ENCODE measurements at regions not wholly inside any gene's neighbourhood (a gene's known extent, or its start where the extent isn't known, plus 50 kb on each side); places are given as distances from the start of the nearest gene placed in this dataset.

GRCh38 chr16:7051591-7052349 is 280.9 kb upstream of the RBFOX1 start:
- H3K27me3 Mint-ChIP-seq = no peaks in the 10 kb centered on the region
- ATAC-seq (ENCODE audit: low read depth) (no peak), DNase-seq (ENCODE audit: low spot score in 2 of 2) (no peak)
- no peak overlapping the region for H3K4me3 Mint-ChIP-seq
- H3K4me1 Mint-ChIP-seq = no peaks in the 10 kb centered on the region
- H3K36me3 Mint-ChIP-seq = no peaks in the 10 kb centered on the region
- H3K27ac Mint-ChIP-seq = no peak overlapping the region
- peaks cover 9% of the 10 kb centered on the region for H3K9me3 Mint-ChIP-seq

- Mint-ChIP-seq H3K27me3 (no peaks in the 10 kb centered on the region), H3K27ac (no peak overlapping the region), H3K4me1 (no peaks in the 10 kb centered on the region), H3K4me3 (no peak overlapping the region), H3K9me3 (peaks cover 14% of the 10 kb centered on the region), H3K36me3 (no peaks in the 10 kb centered on the region)
- ATAC-seq (ENCODE audit: low read depth) = no peak
- DNase-seq (ENCODE audit: low spot score in 2 of 2) = no peak
These were observed 288.3 kb upstream of the RBFOX1 start for GRCh38 chr16:7044331-7044730.

DNA sequence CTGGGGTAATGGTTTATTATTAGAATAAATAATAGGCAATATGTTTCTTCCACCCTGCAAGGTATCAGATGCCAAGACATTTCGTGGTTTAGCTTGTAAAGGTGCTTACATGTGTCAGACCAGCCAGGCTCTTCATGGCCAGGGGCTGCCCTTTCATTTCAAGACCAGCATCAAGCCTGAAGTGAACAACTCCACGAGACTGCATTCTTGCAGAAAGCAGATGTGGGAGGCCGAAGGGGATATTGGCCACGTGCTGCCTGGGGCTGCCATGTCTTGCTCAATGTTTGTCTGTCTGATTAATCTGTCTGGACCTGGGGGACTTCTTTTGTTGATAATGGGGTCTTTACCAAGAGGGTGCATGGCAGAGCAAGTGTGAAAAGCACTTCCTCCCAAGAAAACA is 294.2 kb upstream of the RBFOX1 start:
- Mint-ChIP-seq H3K4me3 (no peak overlapping the region), H3K27me3 (no peaks in the 10 kb centered on the region), H3K4me1 (no peaks in the 10 kb centered on the region), H3K9me3 (peaks cover 8% of the 10 kb centered on the region), H3K27ac (no peak overlapping the region), H3K36me3 (no peaks in the 10 kb centered on the region)
- DNase-seq (ENCODE audit: low spot score in 2 of 2) (no peak), ATAC-seq (ENCODE audit: low read depth) (no peak)

- H3K4me1 Mint-ChIP-seq = no peaks in the 10 kb centered on the region
- no peak overlapping the region for H3K4me3 Mint-ChIP-seq
- no peaks in the 10 kb centered on the region for H3K36me3 Mint-ChIP-seq
- ATAC-seq (ENCODE audit: low read depth) = no peak
- no peak for DNase-seq (ENCODE audit: low spot score in 2 of 2)
- H3K27me3 Mint-ChIP-seq = no peaks in the 10 kb centered on the region
- H3K9me3 Mint-ChIP-seq = peaks cover 8% of the 10 kb centered on the region
- H3K27ac Mint-ChIP-seq = no peak overlapping the region
These were observed 295.1 kb upstream of the RBFOX1 start for GRCh38 chr16:7037495-7037894.

- DNase-seq (ENCODE audit: low spot score in 2 of 2) (no peak), ATAC-seq (ENCODE audit: low read depth) (no peak)
- Mint-ChIP-seq H3K9me3 (peaks cover 12% of the 10 kb centered on the region), H3K27ac (no peak overlapping the region), H3K4me1 (no peaks in the 10 kb centered on the region), H3K36me3 (no peaks in the 10 kb centered on the region), H3K27me3 (no peaks in the 10 kb centered on the region), H3K4me3 (no peak overlapping the region)
These were observed 301.6 kb upstream of the RBFOX1 start for GRCh38 chr16:7031031-7031430.

DNA sequence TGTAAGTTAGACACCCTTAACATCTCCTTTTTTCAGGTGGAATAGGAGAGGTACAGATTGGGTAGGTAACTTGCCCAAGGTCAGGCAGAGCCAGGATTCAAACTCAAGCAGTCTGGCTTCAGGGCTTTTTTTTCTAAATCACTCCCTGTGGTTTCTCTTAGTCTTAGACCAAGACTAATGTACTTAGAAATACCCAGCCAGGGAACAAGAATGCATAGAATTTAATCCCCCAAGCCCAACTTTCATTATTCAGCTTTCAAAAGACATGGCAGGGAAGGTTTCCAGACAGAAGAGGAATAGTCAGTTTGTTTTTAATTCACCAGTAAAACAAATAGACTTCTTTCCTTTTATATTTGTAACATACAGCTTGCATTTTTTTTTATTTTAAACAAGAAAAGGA is 305.2 kb upstream of the RBFOX1 start:
- H3K27me3 Mint-ChIP-seq = no peaks in the 10 kb centered on the region
- no peaks in the 10 kb centered on the region for H3K36me3 Mint-ChIP-seq
- H3K4me1 Mint-ChIP-seq = no peaks in the 10 kb centered on the region
- DNase-seq (ENCODE audit: low spot score in 2 of 2) (no peak), ATAC-seq (ENCODE audit: low read depth) (no peak)
- H3K27ac Mint-ChIP-seq = no peak overlapping the region
- no peak overlapping the region for H3K4me3 Mint-ChIP-seq
- H3K9me3 Mint-ChIP-seq = peaks cover 7% of the 10 kb centered on the region

DNA sequence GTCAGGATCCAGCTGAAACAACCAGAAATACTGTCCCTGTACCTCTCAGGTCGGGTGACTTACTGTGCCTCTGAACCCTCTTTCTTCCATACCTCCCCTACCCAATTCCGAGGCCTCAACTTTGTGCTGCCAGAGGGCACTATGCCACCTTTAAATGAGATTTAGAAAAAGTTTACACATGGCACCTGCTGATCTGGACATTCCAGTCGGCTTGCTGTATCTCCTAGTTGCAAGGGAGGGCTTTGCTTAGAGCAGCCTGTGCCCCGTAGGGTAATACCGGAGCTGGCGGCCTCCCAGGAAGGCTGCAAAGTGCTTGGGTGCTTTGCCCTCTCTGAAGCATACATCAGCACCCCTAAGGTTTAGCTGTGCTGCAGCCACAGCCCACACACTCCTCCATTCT is 306.0 kb upstream of the RBFOX1 start:
- ATAC-seq (ENCODE audit: low read depth) (no peak), DNase-seq (ENCODE audit: low spot score in 2 of 2) (no peak)
- no peaks in the 10 kb centered on the region for H3K4me1 Mint-ChIP-seq
- H3K4me3 Mint-ChIP-seq = no peak overlapping the region
- H3K27me3 Mint-ChIP-seq = no peaks in the 10 kb centered on the region
- H3K9me3 Mint-ChIP-seq = peaks cover 7% of the 10 kb centered on the region
- H3K27ac Mint-ChIP-seq = no peak overlapping the region
- H3K36me3 Mint-ChIP-seq = no peaks in the 10 kb centered on the region

GRCh38 chr16:7025616-7026190 is 306.9 kb upstream of the RBFOX1 start:
- H3K27ac Mint-ChIP-seq = no peak overlapping the region
- no peak for ATAC-seq (ENCODE audit: low read depth)
- DNase-seq (ENCODE audit: low spot score in 2 of 2) = no peak
- H3K27me3 Mint-ChIP-seq = no peaks in the 10 kb centered on the region
- no peak overlapping the region for H3K4me3 Mint-ChIP-seq
- no peaks in the 10 kb centered on the region for H3K36me3 Mint-ChIP-seq
- H3K4me1 Mint-ChIP-seq = no peaks in the 10 kb centered on the region
- peaks cover 5% of the 10 kb centered on the region for H3K9me3 Mint-ChIP-seq

- no peaks in the 10 kb centered on the region for H3K27me3 Mint-ChIP-seq
- peaks cover 2% of the 10 kb centered on the region for H3K9me3 Mint-ChIP-seq
- no peaks in the 10 kb centered on the region for H3K36me3 Mint-ChIP-seq
- DNase-seq (ENCODE audit: low spot score in 2 of 2) (no peak), ATAC-seq (ENCODE audit: low read depth) (no peak)
- no peaks in the 10 kb centered on the region for H3K4me1 Mint-ChIP-seq
- no peak overlapping the region for H3K4me3 Mint-ChIP-seq
- no peak overlapping the region for H3K27ac Mint-ChIP-seq
These were observed 310.9 kb upstream of the RBFOX1 start for GRCh38 chr16:7021653-7022275.

GRCh38 chr16:7017006-7017662 is 315.5 kb upstream of the RBFOX1 start:
- Mint-ChIP-seq H3K4me1 (no peaks in the 10 kb centered on the region), H3K27ac (no peak overlapping the region), H3K4me3 (no peak overlapping the region), H3K27me3 (no peaks in the 10 kb centered on the region), H3K36me3 (no peaks in the 10 kb centered on the region), H3K9me3 (no peaks in the 10 kb centered on the region)
- no peak for ATAC-seq (ENCODE audit: low read depth)
- no peak for DNase-seq (ENCODE audit: low spot score in 2 of 2)

DNA sequence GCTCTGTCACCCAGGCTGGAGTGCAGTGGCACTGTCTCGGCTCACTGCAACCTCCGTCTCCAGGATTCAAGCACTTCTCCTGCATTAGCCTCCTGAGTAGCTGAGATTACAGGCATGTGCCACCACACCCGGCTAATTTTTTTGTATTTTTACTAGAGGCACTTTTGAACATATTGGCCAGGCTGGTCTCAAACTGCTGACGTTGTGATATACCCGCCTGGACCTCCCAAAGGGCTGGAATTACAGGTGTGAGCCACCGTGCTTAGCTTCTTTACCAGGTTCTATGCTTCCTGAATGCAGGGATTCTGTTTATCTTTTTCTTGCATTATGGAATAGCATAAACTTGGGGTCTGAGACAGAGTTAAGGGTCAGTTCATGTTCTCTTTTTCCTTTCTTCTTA is 317.9 kb upstream of the RBFOX1 start:
- no peak overlapping the region for H3K4me3 Mint-ChIP-seq
- H3K27me3 Mint-ChIP-seq = no peaks in the 10 kb centered on the region
- no peak overlapping the region for H3K27ac Mint-ChIP-seq
- no peaks in the 10 kb centered on the region for H3K4me1 Mint-ChIP-seq
- no peaks in the 10 kb centered on the region for H3K9me3 Mint-ChIP-seq
- no peak for DNase-seq (ENCODE audit: low spot score in 2 of 2)
- H3K36me3 Mint-ChIP-seq = no peaks in the 10 kb centered on the region
- no peak for ATAC-seq (ENCODE audit: low read depth)

GRCh38 chr16:7013990-7014389 is 318.7 kb upstream of the RBFOX1 start:
- Mint-ChIP-seq H3K27me3 (no peaks in the 10 kb centered on the region), H3K9me3 (peaks cover 3% of the 10 kb centered on the region), H3K4me3 (no peak overlapping the region), H3K27ac (no peak overlapping the region), H3K4me1 (no peaks in the 10 kb centered on the region), H3K36me3 (peaks cover 2% of the 10 kb centered on the region)
- DNase-seq (ENCODE audit: low spot score in 2 of 2) (no peak), ATAC-seq (ENCODE audit: low read depth) (no peak)

DNA sequence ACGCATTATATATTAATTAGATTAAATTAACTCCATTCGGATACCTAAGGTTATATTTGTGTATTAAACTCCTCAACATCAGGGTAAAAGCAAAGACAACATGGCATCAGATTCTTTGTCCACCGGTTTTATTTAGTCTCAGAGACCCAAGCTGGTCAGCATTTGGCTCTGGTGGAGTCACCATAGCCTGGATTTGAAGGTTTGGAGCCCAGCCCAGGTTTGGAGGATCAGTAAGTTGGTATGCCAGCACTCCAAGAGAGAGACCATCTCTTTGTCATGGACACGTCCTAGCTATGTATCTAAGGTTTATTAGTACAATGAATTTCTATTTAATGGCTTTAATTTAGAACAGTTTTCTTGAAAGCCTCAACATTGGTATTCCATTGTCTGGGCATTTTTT is 328.4 kb upstream of the RBFOX1 start:
- Mint-ChIP-seq H3K36me3 (peaks cover 3% of the 10 kb centered on the region), H3K4me1 (no peaks in the 10 kb centered on the region), H3K27ac (no peak overlapping the region), H3K27me3 (no peaks in the 10 kb centered on the region), H3K4me3 (no peak overlapping the region), H3K9me3 (peaks cover 7% of the 10 kb centered on the region)
- ATAC-seq (ENCODE audit: low read depth) = no peak
- DNase-seq (ENCODE audit: low spot score in 2 of 2) = no peak

DNA sequence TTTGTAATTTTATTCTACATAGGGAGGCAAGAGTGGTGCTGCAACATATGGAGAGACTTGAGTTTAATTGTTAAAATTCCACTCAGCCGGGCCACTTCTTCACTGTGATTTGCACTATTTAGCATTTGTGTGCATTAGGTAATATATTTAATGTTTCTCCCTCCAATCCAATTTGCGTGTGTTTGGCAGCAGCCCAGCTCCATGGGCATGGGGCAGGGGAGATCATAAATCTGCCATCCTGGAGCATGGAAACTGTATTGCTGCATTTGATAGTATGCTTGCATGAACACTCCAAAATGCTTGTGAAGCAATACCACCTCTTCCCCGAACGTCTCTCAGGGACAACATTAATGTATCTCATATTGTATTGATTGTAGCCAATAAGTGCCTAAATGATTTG is 339.1 kb upstream of the RBFOX1 start:
- no peak overlapping the region for H3K27ac Mint-ChIP-seq
- H3K9me3 Mint-ChIP-seq = peaks cover 4% of the 10 kb centered on the region
- no peaks in the 10 kb centered on the region for H3K27me3 Mint-ChIP-seq
- H3K36me3 Mint-ChIP-seq = no peaks in the 10 kb centered on the region
- DNase-seq (ENCODE audit: low spot score in 2 of 2) (no peak), ATAC-seq (ENCODE audit: low read depth) (no peak)
- no peak overlapping the region for H3K4me3 Mint-ChIP-seq
- H3K4me1 Mint-ChIP-seq = no peaks in the 10 kb centered on the region

Measured in memory B cell (primary cell).